ENCODE measurements at regions not wholly inside any gene's neighbourhood (a gene's known extent, or its start where the extent isn't known, plus 50 kb on each side); places are given as distances from the start of the nearest gene placed in this dataset.

- no peak overlapping the region for H3K27ac ChIP-seq (ENCODE audit: low read depth in 1 of 2, low read length in 2 of 2)
- no peaks in the 10 kb centered on the region for H3K9me3 ChIP-seq (ENCODE audit: control insufficient read depth in 4 of 4, low read length in 3 of 4)
- peaks cover 0 to 6% (median 0%) of the 10 kb centered on the region in 4 donors for H3K27me3 ChIP-seq (ENCODE audit: control insufficient read depth in 4 of 4, insufficient read depth in 4 of 4, low read length in 3 of 4)
- 54% methylated on average over 4 of the region's 4 CpGs for WGBS
- H3K9ac ChIP-seq (ENCODE audit: low read depth in 1 of 2, low read length in 2 of 2), result no peak overlapping the region
- no peak overlapping the region for H3K4me3 ChIP-seq (ENCODE audit: low read depth in 1 of 3, low read length in 3 of 3)
- no peak for DNase-seq (ENCODE audit: low spot score)
- H3K36me3 ChIP-seq (ENCODE audit: control insufficient read depth in 4 of 4, insufficient read depth in 3 of 4, low read depth in 1 of 4, low read length in 3 of 4), result no peaks in the 10 kb centered on the region
- TF ChIP-seq NR2F2 (IDR thresholded peaks at IDR 0.05), result no peak
- TF ChIP-seq RXRA (IDR thresholded peaks at IDR 0.05), result no peak
- TF ChIP-seq TAF1 (conservative IDR thresholded peaks at IDR 0.05), result no peak
- no peak for TF ChIP-seq MAX (IDR thresholded peaks at IDR 0.05)
- TF ChIP-seq CTCF (IDR thresholded peaks at IDR 0.05; ENCODE audit: low read depth, low read length, missing input control), result no peak
- H3K4me1 ChIP-seq (ENCODE audit: control insufficient read depth in 4 of 4, insufficient read depth in 4 of 4, low read length in 3 of 4), result no peaks in the 10 kb centered on the region
Measured at GRCh38 chr17:72206376-72206775, 85.6 kb downstream of the SOX9 start.

GRCh38 chr17:72208832-72209231, 88.0 kb downstream of the SOX9 start:
- no peak for DNase-seq (ENCODE audit: low spot score)
- peaks cover 0 to 6% (median 0%) of the 10 kb centered on the region in 4 donors for H3K27me3 ChIP-seq (ENCODE audit: control insufficient read depth in 4 of 4, insufficient read depth in 4 of 4, low read length in 3 of 4)
- H3K27ac ChIP-seq (ENCODE audit: low read depth in 1 of 2, low read length in 2 of 2), result no peak overlapping the region
- no peaks in the 10 kb centered on the region for H3K36me3 ChIP-seq (ENCODE audit: control insufficient read depth in 4 of 4, insufficient read depth in 3 of 4, low read depth in 1 of 4, low read length in 3 of 4)
- no peak overlapping the region for H3K9ac ChIP-seq (ENCODE audit: low read depth in 1 of 2, low read length in 2 of 2)
- no peak overlapping the region for H3K4me3 ChIP-seq (ENCODE audit: low read depth in 1 of 3, low read length in 3 of 3)
- H3K4me1 ChIP-seq (ENCODE audit: control insufficient read depth in 4 of 4, insufficient read depth in 4 of 4, low read length in 3 of 4), result no peaks in the 10 kb centered on the region
- H3K9me3 ChIP-seq (ENCODE audit: control insufficient read depth in 4 of 4, low read length in 3 of 4), result no peaks in the 10 kb centered on the region
- TF ChIP-seq FOXA2 (IDR thresholded peaks at IDR 0.05), result no peak
- TF ChIP-seq REST (IDR thresholded peaks at IDR 0.05), result no peak
- TF ChIP-seq JUND (IDR thresholded peaks at IDR 0.05), result no peak
- TF ChIP-seq CTCF (IDR thresholded peaks at IDR 0.05; ENCODE audit: low read depth, low read length, missing input control), result no peak
- TF ChIP-seq TAF1 (conservative IDR thresholded peaks at IDR 0.05), result no peak
- no peak for TF ChIP-seq ZBTB33 (IDR thresholded peaks at IDR 0.05)
- no peak for TF ChIP-seq EGR1 (IDR thresholded peaks at IDR 0.05; ENCODE audit: low read depth in 2 of 2)
- no peak for TF ChIP-seq ATF3 (IDR thresholded peaks at IDR 0.05)
- TF ChIP-seq FOXA1 (IDR thresholded peaks at IDR 0.05), result no peak
- no peak for TF ChIP-seq HNF4A (conservative IDR thresholded peaks at IDR 0.05)
- no peak for TF ChIP-seq HNF4G (IDR thresholded peaks at IDR 0.05)
- no peak for TF ChIP-seq GABPA (IDR thresholded peaks at IDR 0.05 in 1 of 2, conservative IDR thresholded peaks at IDR 0.05 in 1 of 2)
- TF ChIP-seq YY1 (IDR thresholded peaks at IDR 0.05), result no peak
- TF ChIP-seq RXRA (IDR thresholded peaks at IDR 0.05), result no peak
- no peak for TF ChIP-seq RAD21 (IDR thresholded peaks at IDR 0.05)
- no peak for TF ChIP-seq MAX (IDR thresholded peaks at IDR 0.05)
- TF ChIP-seq SP1 (IDR thresholded peaks at IDR 0.05), result no peak
- TF ChIP-seq NR2F2 (IDR thresholded peaks at IDR 0.05), result no peak

Data from liver (tissue), 8 donors.